Panc1 (cell line): ENCODE measurements at regions not wholly inside any gene's neighbourhood (a gene's known extent, or its start where the extent isn't known, plus 50 kb on each side); places are given as distances from the start of the nearest gene placed in this dataset.

Experiments
- CTCF ChIP-seq: fragments of 450-650 bp; IDR thresholded peaks from 2 replicates; pipeline ENCODE4 v1.5.1; 2017; ENCODE audit warnings: mild to moderate bottlenecking
- POLR2AphosphoS5 ChIP-seq: IDR thresholded peaks from 2 replicates; pipeline ENCODE4 v1.6.1; 2012; ENCODE audit warnings: mild to moderate bottlenecking, low read depth, low read length, moderate library complexity
- SIN3A ChIP-seq: IDR thresholded peaks from 2 replicates; pipeline ENCODE4 v1.6.1; 2012; ENCODE audit warnings: low read depth, mild to moderate bottlenecking, low read length, moderate library complexity, borderline replicate concordance; ENCODE audit not compliant: insufficient read depth
- TCF7L2 ChIP-seq: IDR thresholded peaks from 2 replicates; pipeline ENCODE4 v1.6.1; 2011; ENCODE audit warnings: mild to moderate bottlenecking, low read depth, low read length, inconsistent platforms
- TF ChIP-seq, protein P1 (sequence below), 2 experiments: IDR thresholded peaks; 2 replicates each; pipeline ENCODE4 v1.6.1; 2011 to 2012; ENCODE audit warnings: low read depth in 2 of 2, control low read depth in 1 of 2, low read length in 1 of 2, mild to moderate bottlenecking in 1 of 2, moderate library complexity in 1 of 2; ENCODE audit not compliant: insufficient read depth in 1 of 2

- TF ChIP-seq, protein P1, sequence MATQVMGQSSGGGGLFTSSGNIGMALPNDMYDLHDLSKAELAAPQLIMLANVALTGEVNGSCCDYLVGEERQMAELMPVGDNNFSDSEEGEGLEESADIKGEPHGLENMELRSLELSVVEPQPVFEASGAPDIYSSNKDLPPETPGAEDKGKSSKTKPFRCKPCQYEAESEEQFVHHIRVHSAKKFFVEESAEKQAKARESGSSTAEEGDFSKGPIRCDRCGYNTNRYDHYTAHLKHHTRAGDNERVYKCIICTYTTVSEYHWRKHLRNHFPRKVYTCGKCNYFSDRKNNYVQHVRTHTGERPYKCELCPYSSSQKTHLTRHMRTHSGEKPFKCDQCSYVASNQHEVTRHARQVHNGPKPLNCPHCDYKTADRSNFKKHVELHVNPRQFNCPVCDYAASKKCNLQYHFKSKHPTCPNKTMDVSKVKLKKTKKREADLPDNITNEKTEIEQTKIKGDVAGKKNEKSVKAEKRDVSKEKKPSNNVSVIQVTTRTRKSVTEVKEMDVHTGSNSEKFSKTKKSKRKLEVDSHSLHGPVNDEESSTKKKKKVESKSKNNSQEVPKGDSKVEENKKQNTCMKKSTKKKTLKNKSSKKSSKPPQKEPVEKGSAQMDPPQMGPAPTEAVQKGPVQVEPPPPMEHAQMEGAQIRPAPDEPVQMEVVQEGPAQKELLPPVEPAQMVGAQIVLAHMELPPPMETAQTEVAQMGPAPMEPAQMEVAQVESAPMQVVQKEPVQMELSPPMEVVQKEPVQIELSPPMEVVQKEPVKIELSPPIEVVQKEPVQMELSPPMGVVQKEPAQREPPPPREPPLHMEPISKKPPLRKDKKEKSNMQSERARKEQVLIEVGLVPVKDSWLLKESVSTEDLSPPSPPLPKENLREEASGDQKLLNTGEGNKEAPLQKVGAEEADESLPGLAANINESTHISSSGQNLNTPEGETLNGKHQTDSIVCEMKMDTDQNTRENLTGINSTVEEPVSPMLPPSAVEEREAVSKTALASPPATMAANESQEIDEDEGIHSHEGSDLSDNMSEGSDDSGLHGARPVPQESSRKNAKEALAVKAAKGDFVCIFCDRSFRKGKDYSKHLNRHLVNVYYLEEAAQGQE (IDR thresholded peaks at IDR 0.05; ENCODE audit: insufficient read depth in 1 of 2, low read depth in 2 of 2, low read length in 1 of 2) = no peak
- TF ChIP-seq CTCF (no peak), POLR2AphosphoS5 (no peak), SIN3A (no peak), TCF7L2 (no peak)
Measured at GRCh38 chr11:104372111-104372510, 208.2 kb upstream of the PDGFD start.
